Erythroblast (primary cell): ENCODE measurements at regions not wholly inside any gene's neighbourhood (a gene's known extent, or its start where the extent isn't known, plus 50 kb on each side); places are given as distances from the start of the nearest gene placed in this dataset.

Source experiments
- GATA1 ChIP-seq: IDR thresholded peaks from 2 replicates; pipeline ENCODE4 v1.6.1; 2011; ENCODE audit warnings: low read depth, mild to moderate bottlenecking, control low read depth, low read length, moderate library complexity
- POLR2A ChIP-seq: IDR thresholded peaks from 2 replicates; pipeline ENCODE4 v1.6.1; 2011; ENCODE audit warnings: mild to moderate bottlenecking, low read length

DNA sequence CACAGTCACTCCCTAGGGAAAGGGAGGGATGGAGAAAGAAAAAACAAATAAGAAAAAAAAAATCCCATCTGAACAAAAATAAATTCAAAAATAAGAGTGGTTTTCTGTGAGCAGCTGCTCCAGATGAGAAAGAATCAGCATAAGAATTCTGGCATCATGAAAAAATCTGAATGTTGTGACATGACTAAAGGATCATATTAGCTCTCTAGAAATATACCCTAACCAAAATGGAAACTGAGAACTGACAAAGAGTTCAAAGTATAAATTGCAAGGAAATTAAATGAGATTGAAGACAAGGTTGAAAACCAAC is 579.0 kb downstream of the UQCRFS1 start:
- TF ChIP-seq POLR2A = no peak
- TF ChIP-seq GATA1 = no peak
